HG02973 (cell line): ENCODE measurements at regions not wholly inside any gene's neighbourhood (a gene's known extent, or its start where the extent isn't known, plus 50 kb on each side); places are given as distances from the start of the nearest gene placed in this dataset.

Experiments
- ATAC-seq: cut with Tn5 transposase; IDR thresholded peaks from one replicate; pipeline ENCODE4 v1.9.1; 2021; ENCODE audit warnings: moderate library complexity; ENCODE audit not compliant: unreplicated experiment

DNA sequence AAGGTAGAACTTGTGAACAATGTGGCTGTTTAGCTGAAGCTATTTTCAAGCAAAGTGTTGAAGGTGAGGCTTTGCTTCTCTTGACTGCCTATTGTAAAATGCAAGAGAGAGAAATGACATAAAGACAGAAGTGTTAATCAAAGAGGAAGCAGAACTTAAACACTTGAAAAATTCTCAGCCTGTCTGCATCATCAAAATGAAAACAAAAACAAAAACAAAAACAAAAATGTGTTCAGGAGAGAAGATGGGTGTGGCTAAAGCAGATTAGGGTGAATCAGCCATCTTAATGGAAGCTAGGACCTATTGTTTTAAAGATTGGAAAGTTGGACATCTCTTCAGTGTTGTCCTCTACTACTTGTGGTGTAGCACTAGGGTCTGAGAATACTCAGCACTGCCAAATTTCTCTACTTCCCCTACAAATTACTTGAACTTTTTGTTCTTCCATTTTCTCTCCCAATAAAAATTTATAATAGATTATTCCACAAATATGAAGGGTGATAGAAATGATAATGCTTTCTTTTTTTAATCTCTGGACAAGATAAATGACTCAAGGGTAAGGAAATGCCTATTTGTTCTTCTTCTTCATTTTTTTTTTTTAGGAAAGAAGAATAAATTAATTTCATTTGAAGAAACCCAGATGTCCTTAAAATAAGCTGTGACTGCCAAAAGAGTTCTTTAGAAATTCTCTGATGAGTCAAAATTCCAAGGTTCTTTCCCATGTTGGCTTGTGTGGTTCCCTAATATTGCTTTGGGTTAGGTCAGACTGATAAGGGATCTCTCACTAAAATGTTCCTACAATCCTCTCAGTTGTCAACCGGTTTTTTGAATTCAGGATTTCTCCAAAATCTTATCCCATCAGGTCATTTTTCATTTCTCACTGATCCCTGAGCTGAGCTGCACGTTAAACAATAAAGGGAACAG, 571.2 kb upstream of the ZEB2 start:
- ATAC-seq, result no peak

DNA sequence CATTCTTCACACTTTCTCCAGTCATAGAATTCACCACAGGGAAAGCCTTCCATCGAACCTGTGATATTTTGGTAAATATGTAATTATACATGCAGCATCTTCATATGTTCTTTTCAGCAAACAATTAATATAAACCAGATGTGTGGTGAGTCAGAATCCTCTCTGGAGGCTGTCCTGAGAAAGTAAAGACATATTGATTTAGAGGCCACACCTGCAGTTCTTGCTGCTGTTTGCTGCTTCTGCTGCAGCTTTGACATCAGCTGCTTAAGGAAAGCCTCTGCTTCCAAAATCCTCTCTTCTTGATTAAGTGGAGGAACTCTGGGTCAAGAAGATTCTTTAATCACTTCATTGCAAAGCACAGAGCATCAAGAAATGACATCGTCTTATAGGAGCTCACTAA, 568.8 kb upstream of the ZEB2 start:
- no peak for ATAC-seq

DNA sequence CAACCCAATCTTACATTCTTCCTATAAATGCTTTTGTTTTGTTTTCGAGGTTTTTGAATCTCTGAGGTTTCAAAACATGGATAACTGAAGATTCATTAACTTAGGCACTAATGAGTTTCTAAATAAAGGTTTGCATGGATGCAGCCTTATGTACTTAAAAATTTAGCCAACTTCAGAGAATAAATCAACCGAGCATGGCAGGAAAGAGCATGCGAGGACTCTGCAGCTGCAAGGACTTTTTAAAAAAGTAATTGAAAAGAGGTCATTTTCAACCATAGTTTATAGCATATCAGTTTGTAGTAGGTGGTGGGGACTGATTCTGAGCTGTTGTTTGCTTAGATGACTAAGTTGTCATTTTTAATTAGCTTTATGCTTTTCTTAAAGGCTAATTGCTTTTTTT, 567.0 kb upstream of the ZEB2 start:
- ATAC-seq, result no peak

DNA sequence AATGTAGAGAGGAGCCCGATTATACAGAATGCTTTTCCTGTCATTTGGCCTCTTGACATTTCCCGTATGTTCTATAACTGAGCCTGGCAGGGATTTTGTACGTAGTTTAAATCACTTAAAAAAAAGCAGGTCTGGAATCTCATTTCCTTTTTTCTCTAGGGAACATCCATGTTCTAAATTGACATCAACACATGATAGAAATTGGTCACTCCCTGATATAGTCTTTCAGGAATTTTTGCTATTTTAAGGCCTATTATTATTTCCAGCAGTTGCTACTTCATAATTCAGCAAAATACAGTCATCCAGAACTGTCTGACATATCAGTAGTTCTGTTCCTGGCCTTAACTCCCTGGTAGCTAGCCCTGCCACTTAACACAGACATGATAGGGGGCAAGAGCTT, 565.7 kb upstream of the ZEB2 start:
- ATAC-seq, result no peak

DNA sequence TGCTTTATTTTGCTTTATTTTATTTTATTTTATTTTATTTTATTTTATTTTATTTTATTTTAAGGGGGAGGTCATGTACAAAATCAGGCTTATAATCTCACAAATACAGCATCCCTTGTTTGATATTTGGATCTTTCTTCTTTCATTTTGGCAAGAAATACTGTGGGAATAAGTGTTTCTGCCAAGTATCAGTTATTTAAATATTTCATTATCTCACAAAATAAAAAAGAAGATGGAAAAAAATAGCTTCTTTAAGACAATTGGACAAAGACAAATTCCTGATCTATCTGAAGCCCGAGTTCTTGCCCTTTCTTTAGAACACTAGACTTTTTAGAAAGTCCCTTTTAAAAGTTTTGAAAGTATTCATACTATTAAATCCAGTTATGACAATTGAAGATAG, 560.5 kb upstream of the ZEB2 start:
- ATAC-seq, result no peak

DNA sequence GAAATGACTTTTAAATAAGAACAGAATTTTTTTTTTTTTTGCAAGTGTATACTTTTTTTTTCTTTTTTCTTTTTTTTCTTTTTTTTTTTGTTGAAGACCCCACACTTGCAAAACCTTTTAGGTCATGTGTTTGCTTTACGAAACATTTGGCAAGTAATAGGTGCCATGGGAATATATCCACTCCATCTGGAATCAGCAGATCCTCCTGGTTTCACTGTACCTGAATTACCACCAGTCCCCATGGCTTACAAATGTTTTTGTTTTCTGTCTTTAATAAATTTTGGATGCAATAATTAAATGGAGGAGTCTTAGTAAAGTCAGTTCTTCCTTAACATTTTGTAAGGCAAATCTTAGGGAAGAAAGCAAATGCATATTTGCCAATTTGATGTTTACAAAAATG, 559.7 kb upstream of the ZEB2 start:
- no peak for ATAC-seq

DNA sequence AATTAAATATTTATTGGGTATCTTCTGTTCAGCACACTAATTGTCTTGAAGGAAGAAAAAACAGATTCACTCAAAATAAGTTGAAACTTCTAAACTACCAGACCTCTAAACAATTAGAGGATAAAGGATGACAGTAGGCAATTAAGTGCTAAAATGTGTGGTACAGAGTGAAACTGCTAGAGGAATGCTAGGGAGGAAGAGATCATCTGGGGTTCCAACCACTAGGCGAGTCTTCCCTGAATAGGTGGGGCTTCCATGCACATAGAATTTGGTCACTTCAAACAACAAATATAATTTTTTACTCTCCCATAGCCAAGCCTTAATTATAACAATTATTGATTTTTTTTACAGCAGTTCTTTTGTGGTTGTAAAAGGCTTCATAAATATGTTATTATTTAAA, 559.0 kb upstream of the ZEB2 start:
- no peak for ATAC-seq

DNA sequence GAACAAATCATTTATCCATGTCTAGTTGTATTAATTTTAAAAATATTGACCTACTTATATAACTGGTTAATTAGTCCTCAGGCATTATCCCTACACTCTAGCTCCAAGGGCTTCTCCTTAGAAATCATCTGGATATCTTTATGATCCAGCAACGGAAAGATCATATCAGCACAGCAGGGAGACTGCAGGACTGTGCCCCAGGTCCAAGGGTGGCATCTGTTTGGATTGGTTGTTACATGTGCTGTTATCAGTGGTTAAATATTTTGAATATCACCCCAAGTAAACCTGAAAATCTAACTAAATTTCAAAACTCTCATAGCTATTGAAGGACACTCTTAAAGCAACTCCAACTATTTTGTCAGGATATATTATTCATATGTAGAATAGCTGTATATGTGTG, 556.2 kb upstream of the ZEB2 start:
- ATAC-seq, result no peak

DNA sequence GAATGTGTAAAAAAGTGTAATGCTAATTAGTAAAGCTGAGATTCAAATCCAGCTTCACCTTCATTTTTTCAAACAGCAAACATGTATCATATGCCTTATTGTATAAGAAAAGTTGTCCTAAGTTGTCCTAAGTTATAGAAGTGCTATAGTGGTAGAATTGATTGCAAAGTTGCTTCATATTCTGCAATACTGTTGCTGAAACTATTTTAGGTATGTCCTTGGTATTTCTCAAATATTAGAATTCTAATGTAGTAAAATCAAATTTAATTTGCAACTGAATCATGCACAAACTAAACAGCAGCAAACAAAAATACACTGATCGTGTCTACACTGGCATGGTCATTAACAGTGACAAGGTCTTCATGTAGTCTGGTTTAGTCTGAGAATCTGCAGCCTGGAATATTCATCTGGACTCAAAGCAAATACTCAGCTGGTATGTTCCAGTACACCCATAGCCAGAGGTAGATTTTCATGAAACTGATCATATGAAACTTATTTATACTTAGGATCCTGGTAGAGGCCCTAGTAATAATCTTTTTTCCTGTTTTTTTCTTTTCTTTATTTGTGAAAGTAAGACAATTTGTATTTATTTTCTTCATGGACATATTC, 555.6 kb upstream of the ZEB2 start:
- ATAC-seq, result no peak

DNA sequence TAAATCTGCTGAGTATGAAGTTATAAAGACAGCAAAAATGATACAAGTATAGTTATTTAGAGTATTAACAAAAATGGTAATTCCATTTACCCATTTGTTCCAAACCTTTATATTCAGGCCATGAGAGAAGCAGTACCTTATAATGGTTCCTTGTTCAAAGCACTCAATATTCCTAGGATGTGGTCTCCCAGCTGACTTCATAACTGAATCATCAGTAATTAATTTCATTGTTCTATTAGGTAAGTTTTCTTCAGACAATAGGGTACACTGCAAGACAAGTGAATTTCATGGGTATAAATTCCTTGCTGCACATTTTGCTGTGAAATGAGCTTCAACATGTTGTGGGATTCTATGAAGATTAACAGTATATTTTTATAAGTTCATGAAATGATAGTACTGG, 550.8 kb upstream of the ZEB2 start:
- ATAC-seq, result no peak

DNA sequence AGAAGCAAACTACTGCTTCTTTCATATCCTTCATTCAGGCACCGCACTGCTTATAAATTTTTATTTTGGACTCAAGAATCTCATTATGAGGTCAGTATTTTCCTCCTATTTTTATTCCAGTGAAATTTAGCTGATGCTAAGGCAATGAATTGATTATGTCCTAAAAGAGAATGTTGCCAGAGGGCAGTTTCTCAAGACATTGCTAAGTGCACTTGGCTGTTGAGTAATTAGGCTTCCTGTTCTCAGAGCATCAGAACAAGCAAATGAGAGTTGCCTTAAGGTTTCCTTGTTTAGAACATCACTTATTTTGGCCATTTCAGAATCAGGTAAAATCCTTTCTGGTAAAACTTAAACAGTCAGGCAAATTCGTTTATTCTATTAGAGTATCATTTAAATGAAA, 548.6 kb upstream of the ZEB2 start:
- ATAC-seq, result no peak

DNA sequence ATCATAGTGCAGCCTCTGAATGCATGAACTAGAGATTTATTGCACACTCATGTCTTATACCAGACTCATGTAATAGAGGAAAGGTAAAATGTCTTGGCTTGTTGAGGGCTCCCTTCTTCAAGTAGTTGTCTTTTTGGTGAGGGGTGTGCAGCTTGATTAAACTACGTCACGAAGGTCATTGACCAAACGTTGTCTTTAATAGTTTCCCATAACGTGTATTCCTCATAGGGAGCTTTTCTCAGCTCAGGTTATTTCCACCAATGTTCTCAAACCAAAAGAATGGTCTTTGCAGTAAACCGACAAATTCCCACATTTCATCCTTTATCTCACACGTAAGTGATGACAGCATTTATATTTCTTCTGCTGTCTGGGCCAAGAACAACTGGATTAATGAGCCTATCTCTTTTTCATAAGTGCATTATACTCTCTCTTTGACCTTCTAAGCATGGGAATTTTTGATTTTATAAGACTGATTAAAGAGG, 547.7 kb upstream of the ZEB2 start:
- ATAC-seq, result no peak

DNA sequence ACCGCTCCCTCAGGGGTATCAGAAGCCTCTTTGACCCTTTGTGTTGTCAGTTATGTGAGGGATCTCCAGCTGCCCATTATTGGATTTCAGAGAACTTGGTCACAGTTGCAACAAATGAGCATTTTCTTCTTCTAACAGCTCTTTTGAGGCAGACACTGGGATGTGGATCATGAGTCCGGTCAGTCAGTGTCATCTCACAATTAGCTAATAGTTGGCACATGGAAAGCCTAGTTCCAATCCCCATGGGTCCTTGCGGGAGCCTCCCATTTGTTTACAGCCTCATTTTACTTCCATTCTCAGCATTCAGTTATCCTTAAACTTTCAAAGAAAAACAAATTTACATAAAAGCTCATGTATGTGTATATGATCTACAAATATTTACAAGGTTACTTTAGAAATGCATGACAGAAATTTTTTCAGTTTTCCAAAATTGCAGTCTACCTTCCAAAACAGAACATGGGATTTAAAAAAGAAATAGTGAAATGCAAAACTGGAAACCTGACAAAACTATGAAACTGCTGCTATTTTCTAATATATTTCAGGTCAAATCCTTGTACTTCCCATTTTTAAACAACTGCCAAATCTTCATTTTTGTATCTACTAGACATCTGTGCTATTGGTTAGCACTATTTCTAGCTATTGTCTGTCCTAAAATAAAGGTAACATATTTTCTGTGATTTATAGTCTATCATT, 547.1 kb upstream of the ZEB2 start:
- no peak for ATAC-seq

DNA sequence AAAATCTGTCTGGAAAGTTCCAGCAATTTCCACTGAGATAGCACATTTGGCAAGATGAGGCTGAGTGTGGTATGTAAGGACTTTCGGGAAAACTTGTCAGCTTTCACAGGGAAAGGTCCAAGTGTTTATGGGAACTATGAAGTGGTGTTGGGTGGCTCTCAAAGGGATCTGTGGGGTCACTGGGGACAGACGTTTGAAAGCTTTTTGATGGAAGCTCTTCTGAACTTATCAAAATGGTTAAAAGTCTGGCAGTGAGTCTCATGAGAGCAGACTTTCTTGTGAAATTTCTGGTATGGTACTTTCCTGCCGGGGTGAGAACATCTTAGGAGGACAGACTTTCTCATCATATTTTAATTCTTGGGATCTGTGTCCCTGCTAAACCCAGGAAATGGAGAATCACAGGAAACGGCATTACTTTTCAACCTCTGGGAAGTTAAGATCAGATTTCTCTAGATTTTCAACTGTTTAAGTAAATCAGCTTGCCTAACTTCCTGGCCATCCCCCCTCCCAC, 546.3 kb upstream of the ZEB2 start:
- ATAC-seq, result no peak

DNA sequence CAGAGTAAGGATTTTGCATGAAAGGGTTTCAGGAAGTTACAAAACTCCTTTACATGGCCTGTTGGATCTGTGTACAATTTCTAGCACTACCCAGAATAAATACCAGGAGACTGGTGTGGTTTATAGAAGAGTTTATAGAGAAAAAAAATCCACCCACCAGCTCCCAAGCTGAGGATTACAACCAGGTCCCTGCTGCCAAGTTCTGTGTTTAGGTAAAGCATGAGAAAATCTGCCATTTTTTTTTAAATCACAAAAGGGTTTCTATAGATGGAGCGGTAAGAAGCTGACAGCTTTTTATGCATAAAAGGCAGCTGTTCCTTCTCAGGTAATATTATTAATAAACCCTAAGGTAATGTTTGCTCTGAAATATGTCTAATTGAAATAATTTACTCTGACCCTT, 545.4 kb upstream of the ZEB2 start:
- ATAC-seq, result no peak

DNA sequence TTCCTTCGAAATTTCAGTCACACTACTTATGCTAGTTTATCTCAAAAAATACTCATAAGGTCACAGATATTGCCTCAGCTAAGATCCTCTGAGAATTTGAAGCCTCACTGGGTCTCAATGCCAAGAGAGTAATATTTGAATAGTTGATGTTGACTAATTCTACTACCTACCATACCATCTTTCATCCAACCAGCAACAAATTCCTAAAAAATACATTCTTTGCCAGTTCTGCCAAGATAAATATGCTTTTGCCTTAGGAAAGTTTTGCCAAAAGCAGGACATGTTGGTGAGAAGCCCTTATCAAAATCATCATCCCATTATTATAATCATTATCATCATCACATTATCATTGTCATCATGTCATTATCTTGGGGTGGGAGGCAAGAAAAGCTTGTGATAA, 544.6 kb upstream of the ZEB2 start:
- ATAC-seq, result no peak

DNA sequence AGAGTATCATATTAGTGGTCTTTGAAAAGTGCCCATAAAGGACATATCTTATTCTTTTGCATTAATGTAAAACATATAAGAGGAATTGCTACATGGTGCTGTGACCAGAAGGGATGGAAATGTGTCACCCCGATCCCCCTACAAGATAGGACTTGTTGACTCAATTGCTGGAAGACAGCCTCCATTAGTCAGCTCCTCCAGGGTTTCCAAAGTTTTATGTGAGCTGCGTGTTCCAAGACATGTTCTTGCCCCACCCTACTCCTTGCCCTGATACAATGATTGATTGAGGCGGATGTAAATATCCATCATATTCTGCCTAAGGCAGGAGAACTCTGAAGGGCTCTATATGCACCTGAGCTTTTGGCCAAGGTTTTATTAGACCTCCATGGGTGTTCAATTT, 541.0 kb upstream of the ZEB2 start:
- no peak for ATAC-seq

DNA sequence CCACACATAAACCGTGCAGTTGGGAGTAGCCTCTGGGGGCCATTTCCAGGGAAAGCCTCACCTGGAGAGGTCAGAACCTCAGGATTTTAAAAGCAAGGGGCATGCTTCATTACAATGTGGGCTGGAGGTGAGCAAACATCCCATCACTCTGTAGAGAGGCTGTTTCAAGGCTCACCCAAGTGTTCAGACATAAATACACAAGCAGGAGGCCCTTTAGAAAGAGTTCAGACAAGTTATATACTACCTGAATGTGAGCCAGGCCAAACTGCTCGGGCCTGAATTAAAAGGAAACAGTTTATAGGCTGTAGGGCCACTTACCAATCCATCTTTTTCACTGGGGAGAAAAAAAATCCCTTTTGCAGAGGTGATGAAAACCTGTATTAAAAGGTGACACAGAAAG, 540.0 kb upstream of the ZEB2 start:
- ATAC-seq, result no peak

DNA sequence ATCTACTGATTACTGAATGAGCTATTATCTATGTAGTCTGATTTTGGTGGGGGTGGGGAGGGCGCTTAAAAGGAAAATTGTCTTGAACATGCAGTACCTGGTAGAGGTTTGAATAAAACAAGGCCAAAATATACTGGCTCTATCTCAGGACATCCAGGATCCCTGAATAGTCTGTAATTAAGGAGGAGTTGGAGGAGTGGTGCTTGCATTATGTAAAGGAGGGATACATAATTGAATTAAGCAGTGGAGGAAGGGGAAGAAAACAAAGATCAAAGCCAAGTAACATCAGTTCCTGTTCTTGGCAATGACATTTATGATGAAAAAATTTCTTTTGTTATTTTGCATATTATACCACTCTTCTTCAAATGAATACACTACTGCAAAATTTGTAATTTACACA, 539.4 kb upstream of the ZEB2 start:
- no peak for ATAC-seq

DNA sequence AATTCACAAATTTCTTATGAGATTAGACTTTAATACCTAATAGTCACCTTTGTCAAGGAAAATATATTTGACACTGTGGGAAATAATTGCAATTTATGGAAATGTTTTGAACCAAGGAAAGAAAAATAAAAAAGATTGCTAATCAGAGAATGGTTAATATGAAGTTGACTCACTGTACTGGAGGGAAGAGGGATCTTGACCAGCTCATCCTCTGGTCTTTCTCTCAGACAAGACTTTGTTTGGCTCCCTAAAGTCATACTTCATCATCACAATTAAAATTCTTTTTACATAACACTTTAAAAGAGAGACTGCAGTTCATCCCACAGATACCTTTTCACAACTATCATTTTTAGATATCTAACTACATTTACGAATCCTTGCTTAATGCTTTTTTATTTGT, 538.5 kb upstream of the ZEB2 start:
- ATAC-seq, result no peak

DNA sequence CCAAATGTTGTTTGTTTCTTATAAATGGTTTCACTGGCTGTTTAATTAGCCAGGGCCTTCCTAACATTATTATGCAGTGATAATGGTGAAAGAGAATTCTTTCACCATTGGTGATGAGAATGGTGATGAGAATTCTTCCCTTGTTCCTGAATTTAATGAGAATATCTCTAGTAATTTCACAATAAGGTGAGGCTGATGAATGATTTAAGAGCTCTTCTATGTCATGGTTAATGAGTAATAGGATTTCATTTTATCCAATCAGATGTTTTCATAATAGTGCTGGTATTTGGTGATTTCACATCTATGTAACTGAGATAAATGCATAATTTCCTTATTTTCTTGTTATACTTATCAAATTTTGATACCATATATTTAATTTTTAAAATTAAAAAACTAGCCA, 535.7 kb upstream of the ZEB2 start:
- no peak for ATAC-seq

DNA sequence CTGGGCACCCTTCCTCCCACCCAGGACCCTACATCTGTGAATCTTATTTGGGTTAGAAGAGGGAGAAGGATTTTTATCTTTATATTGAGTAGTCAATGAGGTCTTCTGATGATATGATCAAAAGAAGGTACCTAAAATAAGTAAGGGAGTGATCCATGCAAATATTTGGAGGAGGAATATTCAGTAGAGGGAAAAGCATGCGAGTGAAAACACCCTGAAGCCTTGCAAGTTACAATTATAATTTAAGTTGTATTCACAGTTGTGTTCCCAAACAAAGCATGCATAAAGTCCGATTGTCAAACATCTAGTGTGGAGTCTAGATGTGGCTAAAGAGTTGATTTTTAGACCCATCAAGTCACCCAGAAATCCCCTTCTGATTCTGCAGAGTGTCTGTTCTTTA, 530.2 kb upstream of the ZEB2 start:
- ATAC-seq, result no peak
